ENCODE measurements at regions not wholly inside any gene's neighbourhood (a gene's known extent, or its start where the extent isn't known, plus 50 kb on each side); places are given as distances from the start of the nearest gene placed in this dataset.

DNA sequence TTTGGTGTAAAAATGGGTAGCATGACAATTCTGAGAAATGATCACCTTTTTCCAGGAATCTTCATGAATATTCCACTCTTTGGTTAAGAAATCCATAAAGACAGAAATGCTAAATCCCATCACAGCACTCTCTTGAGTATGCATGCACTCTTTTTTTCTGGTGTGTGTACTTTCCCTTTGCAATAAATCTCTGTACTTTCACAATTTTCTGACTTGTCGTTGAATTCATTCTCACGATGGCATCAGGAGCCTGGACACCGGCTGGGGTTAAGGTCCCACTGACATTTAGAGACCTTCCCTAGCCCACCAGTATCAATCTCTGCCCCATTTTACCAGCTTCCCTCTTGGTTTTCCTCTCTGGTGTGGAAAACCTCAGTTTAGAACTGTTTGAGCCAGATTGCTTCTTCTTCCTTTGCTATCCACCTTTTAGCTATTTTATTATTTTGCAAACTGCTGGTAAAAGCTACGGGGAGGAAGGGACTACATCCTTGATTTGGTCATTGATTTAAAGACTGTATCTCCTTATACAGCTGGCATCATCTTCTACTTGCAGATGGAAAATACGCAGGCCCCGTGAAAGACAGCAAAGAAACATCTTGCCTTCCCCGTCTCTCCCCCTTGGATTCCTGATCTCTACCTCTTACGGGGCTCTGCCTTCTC is 59.9 kb upstream of the ZFR start:
- DNase-seq (ENCODE audit: low read depth) = no peak

DNA sequence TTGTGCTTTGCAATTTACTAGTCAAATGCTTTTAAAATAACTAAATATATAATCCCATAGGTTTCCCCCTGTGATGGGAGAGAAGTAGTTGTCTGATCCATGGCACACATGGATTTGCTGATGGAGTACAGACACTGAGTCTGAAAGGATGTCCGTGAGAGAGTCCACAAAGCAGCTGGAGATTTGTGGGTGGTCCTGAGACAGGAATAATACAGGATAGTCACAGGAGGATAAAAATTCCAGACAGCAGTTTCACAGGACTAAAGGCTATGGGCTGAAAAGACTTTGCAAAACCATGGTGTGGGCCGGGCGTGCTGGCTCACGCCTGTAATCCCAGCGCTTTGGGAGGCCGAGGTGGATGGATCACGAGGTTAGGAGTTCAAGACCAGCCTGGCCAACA is 58.7 kb upstream of the ZFR start:
- no peak for DNase-seq (ENCODE audit: low read depth)

DNA sequence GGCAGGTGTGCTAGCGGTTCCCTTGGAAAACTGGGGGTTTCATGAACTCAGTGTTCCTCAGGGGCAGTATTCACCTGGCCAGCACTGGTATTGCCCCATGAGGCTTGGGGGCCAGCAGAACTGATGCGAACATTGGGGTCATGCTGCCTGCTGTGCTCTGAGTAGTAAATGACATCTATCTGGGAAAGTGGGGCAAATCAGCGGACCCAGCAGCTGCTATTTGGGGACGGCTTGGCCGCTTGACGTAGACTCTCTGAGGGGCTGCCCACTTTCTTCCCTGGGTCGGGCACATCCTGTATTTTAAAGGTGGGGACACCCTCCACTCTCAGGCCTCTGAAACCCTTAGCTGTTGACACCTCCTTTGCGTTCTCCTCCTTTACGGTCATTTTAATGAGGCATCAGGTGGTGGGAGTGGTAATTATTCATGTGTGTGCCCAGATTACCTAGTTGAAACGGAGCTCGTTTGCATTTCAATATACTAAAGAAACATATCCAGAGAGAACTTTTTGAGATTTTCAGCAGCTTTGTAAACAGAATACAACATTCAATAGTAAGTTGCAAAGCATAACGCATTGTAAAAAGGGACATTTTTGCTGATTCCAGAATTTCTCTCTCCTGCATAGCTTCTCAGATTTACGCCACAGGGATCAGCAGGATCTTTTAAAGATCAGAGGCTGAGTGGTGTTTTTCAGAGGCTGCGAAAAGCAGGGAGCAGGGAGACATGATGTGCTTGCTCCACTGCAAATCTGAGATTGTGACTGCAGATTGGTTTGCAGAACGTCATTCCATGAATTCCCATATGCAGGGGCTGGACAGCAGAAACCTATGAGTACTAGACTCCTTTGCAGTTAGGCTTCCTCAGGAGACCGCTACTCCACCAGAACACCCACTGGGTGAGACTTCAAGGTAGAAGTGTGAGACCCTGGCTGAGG is 56.8 kb upstream of the ZFR start:
- DNase-seq (ENCODE audit: low read depth) = peak; percentile 32

DNA sequence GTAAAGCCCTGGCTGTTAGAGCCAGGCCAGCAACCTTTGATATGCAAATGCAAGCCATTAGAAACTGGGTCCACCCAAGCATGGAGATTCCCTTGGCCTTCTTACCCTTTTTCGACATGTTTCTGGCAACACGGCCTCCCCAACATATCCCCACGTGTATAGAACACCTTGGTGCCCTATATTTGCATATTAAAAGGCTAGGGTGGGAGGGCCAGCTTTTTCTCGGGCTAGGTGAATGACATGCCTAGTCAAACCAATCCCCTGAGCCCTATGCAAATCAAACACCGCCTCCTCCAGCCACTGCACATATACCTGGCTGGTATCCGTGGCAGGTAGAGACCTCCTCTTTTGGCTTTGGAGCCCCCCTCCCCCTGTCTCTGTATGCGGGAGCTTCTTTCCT is 55.6 kb upstream of the ZFR start:
- DNase-seq (ENCODE audit: low read depth) = no peak

- DNase-seq (ENCODE audit: low read depth) = no peak
These were observed 54.7 kb upstream of the ZFR start for GRCh38 chr5:32499261-32499660.

DNA sequence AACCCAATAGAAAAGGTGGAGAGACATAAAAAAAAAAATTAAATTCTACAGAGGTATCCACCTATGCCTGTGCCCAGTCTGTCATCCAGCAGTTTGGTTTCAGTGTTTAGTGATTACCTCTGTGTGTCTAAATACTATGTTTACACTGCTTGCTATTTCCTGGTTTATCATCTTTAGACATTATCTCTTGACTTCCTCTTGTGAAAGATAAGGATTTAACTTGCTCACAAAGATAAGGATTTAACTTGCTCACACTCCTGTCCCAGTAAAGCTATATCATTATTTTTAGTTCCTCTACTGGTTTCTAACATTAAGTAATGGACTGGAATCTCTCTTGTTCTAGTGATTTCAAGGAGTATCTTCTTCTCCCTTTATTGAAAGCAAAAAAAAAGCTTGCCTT is 53.9 kb upstream of the ZFR start:
- DNase-seq (ENCODE audit: low read depth) = no peak

DNA sequence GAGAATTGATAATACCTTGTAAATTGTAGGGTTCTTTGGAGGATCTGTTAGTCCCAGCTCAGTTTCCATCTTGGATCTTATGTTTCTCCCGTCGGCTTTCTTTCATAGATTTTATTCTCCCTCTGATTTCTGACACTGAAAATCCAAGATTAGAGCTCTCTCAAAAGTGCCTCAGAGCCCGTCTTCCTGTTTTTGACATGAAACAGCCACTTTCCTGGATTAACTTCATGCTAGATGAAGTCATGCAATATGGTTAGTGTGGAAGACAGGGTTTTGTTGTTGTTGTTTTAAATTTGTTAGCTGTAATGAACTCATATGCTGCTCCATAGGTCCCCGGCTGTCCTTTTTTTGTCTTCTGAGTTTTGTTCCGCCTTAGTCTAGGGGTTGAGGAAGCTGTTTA is 51.6 kb upstream of the ZFR start:
- no peak for DNase-seq (ENCODE audit: low read depth)

DNA sequence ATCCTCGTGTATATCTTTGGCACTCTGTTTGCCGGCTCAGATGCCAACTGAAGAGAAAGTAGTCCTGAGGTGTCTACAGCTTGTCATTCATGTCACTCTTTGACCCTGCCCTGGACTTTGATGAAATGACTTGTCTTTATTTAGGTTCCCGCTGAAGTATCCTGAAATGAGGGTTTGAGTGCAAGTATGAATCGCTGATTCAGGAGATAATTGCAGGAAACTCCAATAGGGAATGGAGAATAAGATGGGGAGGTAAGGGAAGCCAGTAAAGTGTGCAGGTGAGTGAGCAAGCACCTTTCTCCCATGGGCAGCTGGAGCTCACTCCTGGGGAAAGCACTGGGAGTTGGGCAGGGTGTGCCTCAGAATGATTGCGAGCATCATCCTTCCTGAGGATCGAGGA is 50.3 kb upstream of the ZFR start:
- DNase-seq (ENCODE audit: low read depth) = no peak

All from EH (cell line).